ENCODE measurements at regions not wholly inside any gene's neighbourhood (a gene's known extent, or its start where the extent isn't known, plus 50 kb on each side); places are given as distances from the start of the nearest gene placed in this dataset.

DNA sequence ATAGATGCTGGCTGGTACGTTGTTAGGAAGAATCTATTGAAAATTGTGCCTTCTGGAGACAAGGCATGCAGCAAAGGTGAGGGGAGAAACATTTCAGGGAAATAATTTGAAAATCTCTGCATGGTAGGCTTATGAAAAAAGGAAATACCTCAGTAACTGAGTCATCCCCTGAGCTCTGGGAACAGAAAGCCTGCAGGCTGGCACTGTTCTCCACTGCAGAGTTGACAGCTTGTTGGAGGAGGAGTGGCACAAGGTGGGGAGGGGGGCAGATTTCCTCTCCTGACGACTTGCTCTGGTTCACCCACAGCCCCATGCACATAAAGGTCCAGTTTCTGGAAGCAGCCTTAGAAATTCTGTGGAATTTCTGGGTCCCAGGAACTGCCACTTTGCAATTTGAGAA, 179.4 kb downstream of the ABHD5 start:
- Histone ChIP-seq H3K27me3 (ENCODE audit: insufficient read depth) (no peaks in the 10 kb centered on the region), H3K4me3 (no peak overlapping the region), H3K4me2 (0 out of 2 replicates have a peak overlapping the region, but pooled peaks have one; percentile 15), H3K36me3 (ENCODE audit: insufficient read depth) (no peaks in the 10 kb centered on the region), H3F3A (replicated peaks; ENCODE audit: low read depth) (no peaks in the 10 kb centered on the region), H4K20me1 (replicated peaks; ENCODE audit: insufficient read depth) (no peaks in the 10 kb centered on the region), H3K27ac (ENCODE audit: low read depth) (no peak overlapping the region), H3K4me1 (ENCODE audit: insufficient read depth) (peaks cover 12% of the 10 kb centered on the region), H2AFZ (no peak overlapping the region), H3K79me2 (replicated peaks; ENCODE audit: insufficient read depth) (no peaks in the 10 kb centered on the region), H3K9me2 (ENCODE audit: insufficient read depth) (peaks cover 8% of the 10 kb centered on the region; the same call in 1 of the 2 replicates)
- Mint-ChIP-seq H3K27me3 (ENCODE audit: insufficient read depth, low read depth, poor library complexity) (peaks cover 1% of the 10 kb centered on the region), H3K36me3 (ENCODE audit: low read depth) (no peaks in the 10 kb centered on the region; the same call in 2 of the 3 replicates), H3K27ac (no peak overlapping the region), H3K9me3 (peaks cover 7% of the 10 kb centered on the region; the same call in 2 of the 3 replicates), H3K4me1 (peaks cover 27% of the 10 kb centered on the region), H3K4me3 (no peak overlapping the region)
- TF ChIP-seq EZH2 (IDR thresholded peaks at IDR 0.05; ENCODE audit: low read depth, unreplicated experiment) (no peak), CREB1 (CRISPR knock-in tag; IDR thresholded peaks at IDR 0.05; ENCODE audit: low read depth) (no peak), NANOG (IDR thresholded peaks at IDR 0.05; ENCODE audit: borderline replicate concordance) (no peak), ZNF331 (CRISPR knock-in tag; IDR thresholded peaks at IDR 0.05; ENCODE audit: low read depth) (no peak), EZH2phosphoT487 (IDR thresholded peaks at IDR 0.05; ENCODE audit: unreplicated experiment) (no peak), ZNF114 (CRISPR knock-in tag; IDR thresholded peaks at IDR 0.05) (no peak), POLR2AphosphoS5 (IDR thresholded peaks at IDR 0.05; ENCODE audit: low read depth) (no peak), STAT1 (IDR thresholded peaks at IDR 0.05; ENCODE audit: unreplicated experiment) (no peak)
- TF ChIP-seq, protein P1, sequence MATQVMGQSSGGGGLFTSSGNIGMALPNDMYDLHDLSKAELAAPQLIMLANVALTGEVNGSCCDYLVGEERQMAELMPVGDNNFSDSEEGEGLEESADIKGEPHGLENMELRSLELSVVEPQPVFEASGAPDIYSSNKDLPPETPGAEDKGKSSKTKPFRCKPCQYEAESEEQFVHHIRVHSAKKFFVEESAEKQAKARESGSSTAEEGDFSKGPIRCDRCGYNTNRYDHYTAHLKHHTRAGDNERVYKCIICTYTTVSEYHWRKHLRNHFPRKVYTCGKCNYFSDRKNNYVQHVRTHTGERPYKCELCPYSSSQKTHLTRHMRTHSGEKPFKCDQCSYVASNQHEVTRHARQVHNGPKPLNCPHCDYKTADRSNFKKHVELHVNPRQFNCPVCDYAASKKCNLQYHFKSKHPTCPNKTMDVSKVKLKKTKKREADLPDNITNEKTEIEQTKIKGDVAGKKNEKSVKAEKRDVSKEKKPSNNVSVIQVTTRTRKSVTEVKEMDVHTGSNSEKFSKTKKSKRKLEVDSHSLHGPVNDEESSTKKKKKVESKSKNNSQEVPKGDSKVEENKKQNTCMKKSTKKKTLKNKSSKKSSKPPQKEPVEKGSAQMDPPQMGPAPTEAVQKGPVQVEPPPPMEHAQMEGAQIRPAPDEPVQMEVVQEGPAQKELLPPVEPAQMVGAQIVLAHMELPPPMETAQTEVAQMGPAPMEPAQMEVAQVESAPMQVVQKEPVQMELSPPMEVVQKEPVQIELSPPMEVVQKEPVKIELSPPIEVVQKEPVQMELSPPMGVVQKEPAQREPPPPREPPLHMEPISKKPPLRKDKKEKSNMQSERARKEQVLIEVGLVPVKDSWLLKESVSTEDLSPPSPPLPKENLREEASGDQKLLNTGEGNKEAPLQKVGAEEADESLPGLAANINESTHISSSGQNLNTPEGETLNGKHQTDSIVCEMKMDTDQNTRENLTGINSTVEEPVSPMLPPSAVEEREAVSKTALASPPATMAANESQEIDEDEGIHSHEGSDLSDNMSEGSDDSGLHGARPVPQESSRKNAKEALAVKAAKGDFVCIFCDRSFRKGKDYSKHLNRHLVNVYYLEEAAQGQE (IDR thresholded peaks at IDR 0.05; ENCODE audit: unreplicated experiment), result no peak
- TF ChIP-seq, protein P2, sequence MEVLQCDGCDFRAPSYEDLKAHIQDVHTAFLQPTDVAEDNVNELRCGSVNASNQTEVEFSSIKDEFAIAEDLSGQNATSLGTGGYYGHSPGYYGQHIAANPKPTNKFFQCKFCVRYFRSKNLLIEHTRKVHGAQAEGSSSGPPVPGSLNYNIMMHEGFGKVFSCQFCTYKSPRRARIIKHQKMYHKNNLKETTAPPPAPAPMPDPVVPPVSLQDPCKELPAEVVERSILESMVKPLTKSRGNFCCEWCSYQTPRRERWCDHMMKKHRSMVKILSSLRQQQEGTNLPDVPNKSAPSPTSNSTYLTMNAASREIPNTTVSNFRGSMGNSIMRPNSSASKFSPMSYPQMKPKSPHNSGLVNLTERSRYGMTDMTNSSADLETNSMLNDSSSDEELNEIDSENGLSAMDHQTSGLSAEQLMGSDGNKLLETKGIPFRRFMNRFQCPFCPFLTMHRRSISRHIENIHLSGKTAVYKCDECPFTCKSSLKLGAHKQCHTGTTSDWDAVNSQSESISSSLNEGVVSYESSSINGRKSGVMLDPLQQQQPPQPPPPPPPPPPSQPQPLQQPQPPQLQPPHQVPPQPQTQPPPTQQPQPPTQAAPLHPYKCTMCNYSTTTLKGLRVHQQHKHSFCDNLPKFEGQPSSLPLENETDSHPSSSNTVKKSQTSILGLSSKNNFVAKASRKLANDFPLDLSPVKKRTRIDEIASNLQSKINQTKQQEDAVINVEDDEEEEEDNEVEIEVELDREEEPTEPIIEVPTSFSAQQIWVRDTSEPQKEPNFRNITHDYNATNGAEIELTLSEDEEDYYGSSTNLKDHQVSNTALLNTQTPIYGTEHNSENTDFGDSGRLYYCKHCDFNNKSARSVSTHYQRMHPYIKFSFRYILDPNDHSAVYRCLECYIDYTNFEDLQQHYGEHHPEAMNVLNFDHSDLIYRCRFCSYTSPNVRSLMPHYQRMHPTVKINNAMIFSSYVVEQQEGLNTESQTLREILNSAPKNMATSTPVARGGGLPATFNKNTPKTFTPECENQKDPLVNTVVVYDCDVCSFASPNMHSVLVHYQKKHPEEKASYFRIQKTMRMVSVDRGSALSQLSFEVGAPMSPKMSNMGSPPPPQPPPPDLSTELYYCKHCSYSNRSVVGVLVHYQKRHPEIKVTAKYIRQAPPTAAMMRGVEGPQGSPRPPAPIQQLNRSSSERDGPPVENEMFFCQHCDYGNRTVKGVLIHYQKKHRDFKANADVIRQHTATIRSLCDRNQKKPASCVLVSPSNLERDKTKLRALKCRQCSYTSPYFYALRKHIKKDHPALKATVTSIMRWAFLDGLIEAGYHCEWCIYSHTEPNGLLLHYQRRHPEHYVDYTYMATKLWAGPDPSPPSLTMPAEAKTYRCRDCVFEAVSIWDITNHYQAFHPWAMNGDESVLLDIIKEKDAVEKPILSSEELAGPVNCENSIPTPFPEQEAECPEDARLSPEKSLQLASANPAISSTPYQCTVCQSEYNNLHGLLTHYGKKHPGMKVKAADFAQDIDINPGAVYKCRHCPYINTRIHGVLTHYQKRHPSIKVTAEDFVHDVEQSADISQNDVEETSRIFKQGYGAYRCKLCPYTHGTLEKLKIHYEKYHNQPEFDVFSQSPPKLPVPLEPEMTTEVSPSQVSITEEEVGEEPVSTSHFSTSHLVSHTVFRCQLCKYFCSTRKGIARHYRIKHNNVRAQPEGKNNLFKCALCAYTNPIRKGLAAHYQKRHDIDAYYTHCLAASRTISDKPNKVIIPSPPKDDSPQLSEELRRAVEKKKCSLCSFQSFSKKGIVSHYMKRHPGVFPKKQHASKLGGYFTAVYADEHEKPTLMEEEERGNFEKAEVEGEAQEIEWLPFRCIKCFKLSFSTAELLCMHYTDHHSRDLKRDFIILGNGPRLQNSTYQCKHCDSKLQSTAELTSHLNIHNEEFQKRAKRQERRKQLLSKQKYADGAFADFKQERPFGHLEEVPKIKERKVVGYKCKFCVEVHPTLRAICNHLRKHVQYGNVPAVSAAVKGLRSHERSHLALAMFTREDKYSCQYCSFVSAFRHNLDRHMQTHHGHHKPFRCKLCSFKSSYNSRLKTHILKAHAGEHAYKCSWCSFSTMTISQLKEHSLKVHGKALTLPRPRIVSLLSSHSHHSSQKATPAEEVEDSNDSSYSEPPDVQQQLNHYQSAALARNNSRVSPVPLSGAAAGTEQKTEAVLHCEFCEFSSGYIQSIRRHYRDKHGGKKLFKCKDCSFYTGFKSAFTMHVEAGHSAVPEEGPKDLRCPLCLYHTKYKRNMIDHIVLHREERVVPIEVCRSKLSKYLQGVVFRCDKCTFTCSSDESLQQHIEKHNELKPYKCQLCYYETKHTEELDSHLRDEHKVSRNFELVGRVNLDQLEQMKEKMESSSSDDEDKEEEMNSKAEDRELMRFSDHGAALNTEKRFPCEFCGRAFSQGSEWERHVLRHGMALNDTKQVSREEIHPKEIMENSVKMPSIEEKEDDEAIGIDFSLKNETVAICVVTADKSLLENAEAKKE (CRISPR knock-in tag; IDR thresholded peaks at IDR 0.05), result no peak
- TF ChIP-seq, protein P3, sequence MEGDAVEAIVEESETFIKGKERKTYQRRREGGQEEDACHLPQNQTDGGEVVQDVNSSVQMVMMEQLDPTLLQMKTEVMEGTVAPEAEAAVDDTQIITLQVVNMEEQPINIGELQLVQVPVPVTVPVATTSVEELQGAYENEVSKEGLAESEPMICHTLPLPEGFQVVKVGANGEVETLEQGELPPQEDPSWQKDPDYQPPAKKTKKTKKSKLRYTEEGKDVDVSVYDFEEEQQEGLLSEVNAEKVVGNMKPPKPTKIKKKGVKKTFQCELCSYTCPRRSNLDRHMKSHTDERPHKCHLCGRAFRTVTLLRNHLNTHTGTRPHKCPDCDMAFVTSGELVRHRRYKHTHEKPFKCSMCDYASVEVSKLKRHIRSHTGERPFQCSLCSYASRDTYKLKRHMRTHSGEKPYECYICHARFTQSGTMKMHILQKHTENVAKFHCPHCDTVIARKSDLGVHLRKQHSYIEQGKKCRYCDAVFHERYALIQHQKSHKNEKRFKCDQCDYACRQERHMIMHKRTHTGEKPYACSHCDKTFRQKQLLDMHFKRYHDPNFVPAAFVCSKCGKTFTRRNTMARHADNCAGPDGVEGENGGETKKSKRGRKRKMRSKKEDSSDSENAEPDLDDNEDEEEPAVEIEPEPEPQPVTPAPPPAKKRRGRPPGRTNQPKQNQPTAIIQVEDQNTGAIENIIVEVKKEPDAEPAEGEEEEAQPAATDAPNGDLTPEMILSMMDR (conservative IDR thresholded peaks at IDR 0.05; ENCODE audit: low read depth in 2 of 2), result no peak
- TF ChIP-seq, protein P4, sequence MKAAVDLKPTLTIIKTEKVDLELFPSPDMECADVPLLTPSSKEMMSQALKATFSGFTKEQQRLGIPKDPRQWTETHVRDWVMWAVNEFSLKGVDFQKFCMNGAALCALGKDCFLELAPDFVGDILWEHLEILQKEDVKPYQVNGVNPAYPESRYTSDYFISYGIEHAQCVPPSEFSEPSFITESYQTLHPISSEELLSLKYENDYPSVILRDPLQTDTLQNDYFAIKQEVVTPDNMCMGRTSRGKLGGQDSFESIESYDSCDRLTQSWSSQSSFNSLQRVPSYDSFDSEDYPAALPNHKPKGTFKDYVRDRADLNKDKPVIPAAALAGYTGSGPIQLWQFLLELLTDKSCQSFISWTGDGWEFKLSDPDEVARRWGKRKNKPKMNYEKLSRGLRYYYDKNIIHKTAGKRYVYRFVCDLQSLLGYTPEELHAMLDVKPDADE (IDR thresholded peaks at IDR 0.05), result no peak
- DNase-seq (ENCODE audit: low spot score), result no peak
- no peak; the same call in 2 of the 3 replicates for ATAC-seq
